ENCODE measurements at regions not wholly inside any gene's neighbourhood (a gene's known extent, or its start where the extent isn't known, plus 50 kb on each side); places are given as distances from the start of the nearest gene placed in this dataset.

GRCh38 chr14:94963051-94963450 lies 193.1 kb upstream of the GSC start:
- TF ChIP-seq CTCF (IDR thresholded peaks at IDR 0.05) (no peak), POLR2AphosphoS5 (IDR thresholded peaks at IDR 0.05) (no peak), POLR2A (IDR thresholded peaks at IDR 0.05) (no peak), EP300 (IDR thresholded peaks at IDR 0.05) (no peak)
